Esophagus squamous epithelium (tissue), 5 donors: ENCODE measurements at regions not wholly inside any gene's neighbourhood (a gene's known extent, or its start where the extent isn't known, plus 50 kb on each side); places are given as distances from the start of the nearest gene placed in this dataset.

ENCODE experiments used
- DNase-seq: peaks from one replicate; lab custom pipeline; 2025; lab: John Stamatoyannopoulos, UW
- H3K27ac ChIP-seq, 4 donors: fragments of 200-600 bp; sonication (generic); one replicate each; pipeline ENCODE4 v1.5.1; 2016 to 2019; ENCODE audit warnings: mild to moderate bottlenecking in 1 of 4
- H3K27me3 ChIP-seq, 4 donors: fragments of 200-600 bp; sonication (generic); 1 replicate in 3 of 4; 2 replicates in 1 of 4; pipeline versions ENCODE4 v1.5.1 to v1.6.0; 2017 to 2021; ENCODE audit warnings: antibody characterized with exemption in 1 of 4
- H3K36me3 ChIP-seq, 3 donors: fragments of 200-600 bp; sonication (generic); one replicate each; pipeline ENCODE4 v1.5.1; 2016 to 2019
- H3K4me1 ChIP-seq, 3 donors: fragments of 200-600 bp; sonication (generic); one replicate each; pipeline ENCODE4 v1.5.1; 2017 to 2019
- H3K4me3 ChIP-seq, 4 donors: fragments of 200-600 bp; sonication (generic); 1 replicate in 3 of 4; 2 replicates in 1 of 4; pipeline ENCODE4 v1.5.1; 2016 to 2019; ENCODE audit warnings: mild to moderate bottlenecking in 2 of 4, moderate library complexity in 1 of 4
- H3K9me3 ChIP-seq, 3 donors: fragments of 200-600 bp; sonication (generic); one replicate each; pipeline ENCODE4 v1.5.1; 2016 to 2019
- CTCF ChIP-seq, 6 experiments: fragments of 450-650 bp in 4 of 6; fragments of 200-600 bp in 2 of 6; sonication (generic) in 2 of 6; IDR thresholded peaks; one replicate each; pipeline ENCODE4 v1.5.1; 2016 to 2019; ENCODE audit warnings: antibody characterized with exemption in 6 of 6, mild to moderate bottlenecking in 4 of 6, moderate library complexity in 4 of 6
- POLR2A ChIP-seq, 4 donors: fragments of 450-650 bp; IDR thresholded peaks; one replicate each; pipeline ENCODE4 v1.6.1; 2017; ENCODE audit warnings: antibody characterized with exemption in 4 of 4, mild to moderate bottlenecking in 4 of 4, moderate library complexity in 3 of 4
- WGBS, 2 donors: methylation state at CpG; one replicate each; pipeline ENCODE4 v1.1.5; 2018; 5-methylcytosine and 5-hydroxymethylcytosine counted together
- intact Hi-C: fragments of 100-400 bp; cut with DNase I; formaldehyde crosslinking; loops from one replicate; pipeline ENCODE4 v1.15.0; 2022
- donor health status: DM: yes; HTN: yes; CAD: no.

- DNase-seq = no peak
- TF ChIP-seq CTCF (IDR thresholded peaks at IDR 0.05) = no peak
- TF ChIP-seq POLR2A (IDR thresholded peaks at IDR 0.05) = no peak
- Histone ChIP-seq H3K27me3 (no peaks in the 10 kb centered on the region), H3K4me3 (no peak overlapping the region), H3K9me3 (no peaks in the 10 kb centered on the region), H3K27ac (no peak overlapping the region), H3K36me3 (no peaks in the 10 kb centered on the region), H3K4me1 (no peaks in the 10 kb centered on the region)
- WGBS, 2 donors = 91 to 97% methylated on average over 3 of the region's 3 CpGs
- intact Hi-C loops = no loop called here
Observed at GRCh38 chr11:86885311-86885710, 69.9 kb downstream of the FZD4 start.

- WGBS, 2 donors = 72 to 77% methylated on average over 4 to 5 of the region's 5 CpGs
- no peak for DNase-seq
Observed at GRCh38 chr11:86888164-86889000, 66.8 kb downstream of the FZD4 start.

GRCh38 chr11:86889001-86889341 is 66.2 kb downstream of the FZD4 start:
- no peaks in the 10 kb centered on the region for H3K36me3 ChIP-seq

More at GRCh38 chr11:86888164-86889000, 66.8 kb downstream of the FZD4 start:
- intact Hi-C loops = no loop called here
- TF ChIP-seq POLR2A (IDR thresholded peaks at IDR 0.05) (no peak), CTCF (IDR thresholded peaks at IDR 0.05) (no peak)
- Histone ChIP-seq H3K4me1 (no peaks in the 10 kb centered on the region), H3K4me3 (no peak overlapping the region), H3K9me3 (no peaks in the 10 kb centered on the region), H3K36me3 (no peaks in the 10 kb centered on the region), H3K27ac (no peak overlapping the region), H3K27me3 (no peaks in the 10 kb centered on the region)

GRCh38 chr11:86891036-86891435 is 64.2 kb downstream of the FZD4 start:
- H3K4me1 ChIP-seq = no peaks in the 10 kb centered on the region
- DNase-seq = no peak
- H3K9me3 ChIP-seq = no peaks in the 10 kb centered on the region
- intact Hi-C loops = no loop called here
- no peak overlapping the region for H3K4me3 ChIP-seq
- no peaks in the 10 kb centered on the region for H3K27me3 ChIP-seq
- H3K27ac ChIP-seq = no peak overlapping the region
- no peaks in the 10 kb centered on the region for H3K36me3 ChIP-seq
- WGBS, 2 donors = 60 to 79% methylated on average over 2 of the region's 2 CpGs
- TF ChIP-seq CTCF (IDR thresholded peaks at IDR 0.05) (no peak), POLR2A (IDR thresholded peaks at IDR 0.05) (no peak)

More at GRCh38 chr11:86889001-86889341, 66.2 kb downstream of the FZD4 start:
- WGBS, 2 donors = 100% methylated on average over 1 of the region's 1 CpG; no CpG with 5 or more reads in 1 of the 2 donors
- TF ChIP-seq CTCF (IDR thresholded peaks at IDR 0.05) = no peak
- no peak for TF ChIP-seq POLR2A (IDR thresholded peaks at IDR 0.05)
- Histone ChIP-seq H3K27me3 (no peaks in the 10 kb centered on the region), H3K9me3 (no peaks in the 10 kb centered on the region), H3K4me3 (no peak overlapping the region), H3K27ac (no peak overlapping the region), H3K4me1 (no peaks in the 10 kb centered on the region)
- DNase-seq = no peak
- intact Hi-C loops = no loop called here

- intact Hi-C loops = no loop called here
- WGBS, 2 donors = 77 to 89% methylated on average over 3 of the region's 3 CpGs
- H3K36me3 ChIP-seq = no peaks in the 10 kb centered on the region
- no peak for TF ChIP-seq CTCF (IDR thresholded peaks at IDR 0.05)
- TF ChIP-seq POLR2A (IDR thresholded peaks at IDR 0.05) = no peak
- H3K4me3 ChIP-seq = no peak overlapping the region
- H3K4me1 ChIP-seq = peaks cover 0 to 5% (median 4%) of the 10 kb centered on the region in 3 donors
- no peak overlapping the region for H3K27ac ChIP-seq
- no peaks in the 10 kb centered on the region for H3K27me3 ChIP-seq
- no peak for DNase-seq
- no peaks in the 10 kb centered on the region for H3K9me3 ChIP-seq
Observed at GRCh38 chr11:86893235-86893634, 62.0 kb downstream of the FZD4 start.
